NCI-H446 treated with DMSO at 0.1 percent for 48 hours (cell line): ENCODE measurements at regions not wholly inside any gene's neighbourhood (a gene's known extent, or its start where the extent isn't known, plus 50 kb on each side); places are given as distances from the start of the nearest gene placed in this dataset.

Source experiments
- DNase-seq: peaks from one replicate; lab custom pipeline; 2025; lab: John Stamatoyannopoulos, UW

GRCh38 chr7:34603711-34604444 is 54.1 kb upstream of the NPSR1 start:
- no peak for DNase-seq
